ENCODE measurements at regions not wholly inside any gene's neighbourhood (a gene's known extent, or its start where the extent isn't known, plus 50 kb on each side); places are given as distances from the start of the nearest gene placed in this dataset.

DNA sequence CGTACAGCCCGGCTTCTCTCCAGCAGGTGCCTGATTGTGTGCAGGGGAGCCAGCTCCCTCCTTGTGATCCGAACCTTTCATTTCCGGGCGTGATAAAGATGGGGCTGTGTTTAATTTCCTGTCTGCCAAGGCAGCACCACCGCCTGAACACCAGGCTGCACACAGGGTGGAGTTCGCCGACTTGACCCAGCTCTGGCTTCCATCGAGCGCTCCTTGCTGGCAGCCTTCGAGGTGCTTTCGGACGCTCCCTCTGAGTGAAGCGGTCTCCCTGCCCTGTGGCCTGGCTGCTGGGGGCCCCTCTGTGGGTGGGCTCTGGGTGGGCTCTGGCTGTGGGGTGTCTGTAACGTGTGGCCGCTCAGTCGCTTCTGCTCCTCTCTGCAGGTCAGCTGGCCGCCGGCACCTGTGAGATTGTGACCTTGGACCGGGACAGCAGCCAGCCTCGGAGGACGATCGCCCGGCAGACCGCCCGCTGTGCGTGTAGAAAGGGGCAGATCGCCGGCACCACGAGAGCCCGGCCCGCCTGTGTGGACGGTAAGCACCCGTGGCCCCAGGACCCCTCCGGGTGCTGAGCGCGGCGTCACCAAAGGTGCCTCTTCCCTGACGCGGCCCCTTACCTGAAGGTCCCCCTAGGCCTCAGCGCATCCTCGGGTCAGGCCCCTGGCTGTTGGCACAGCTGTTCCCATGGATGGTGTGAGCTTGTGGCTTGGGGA is 1181.3 kb downstream of the BRD1 start:
- no peak for TF ChIP-seq EZH2 (IDR thresholded peaks at IDR 0.05; ENCODE audit: insufficient read depth, poor library complexity, severe bottlenecking)
- no peak for TF ChIP-seq EZH2phosphoT487 (IDR thresholded peaks at IDR 0.05; ENCODE audit: insufficient read depth, low read depth)
